Brain pericyte (primary cell): ENCODE measurements at regions not wholly inside any gene's neighbourhood (a gene's known extent, or its start where the extent isn't known, plus 50 kb on each side); places are given as distances from the start of the nearest gene placed in this dataset.

Source experiments
- DNase-seq: peaks from one replicate; pipeline ENCODE4 v3.0.0-alpha.2; 2012; ENCODE audit warnings: low read depth, low spot score

DNA sequence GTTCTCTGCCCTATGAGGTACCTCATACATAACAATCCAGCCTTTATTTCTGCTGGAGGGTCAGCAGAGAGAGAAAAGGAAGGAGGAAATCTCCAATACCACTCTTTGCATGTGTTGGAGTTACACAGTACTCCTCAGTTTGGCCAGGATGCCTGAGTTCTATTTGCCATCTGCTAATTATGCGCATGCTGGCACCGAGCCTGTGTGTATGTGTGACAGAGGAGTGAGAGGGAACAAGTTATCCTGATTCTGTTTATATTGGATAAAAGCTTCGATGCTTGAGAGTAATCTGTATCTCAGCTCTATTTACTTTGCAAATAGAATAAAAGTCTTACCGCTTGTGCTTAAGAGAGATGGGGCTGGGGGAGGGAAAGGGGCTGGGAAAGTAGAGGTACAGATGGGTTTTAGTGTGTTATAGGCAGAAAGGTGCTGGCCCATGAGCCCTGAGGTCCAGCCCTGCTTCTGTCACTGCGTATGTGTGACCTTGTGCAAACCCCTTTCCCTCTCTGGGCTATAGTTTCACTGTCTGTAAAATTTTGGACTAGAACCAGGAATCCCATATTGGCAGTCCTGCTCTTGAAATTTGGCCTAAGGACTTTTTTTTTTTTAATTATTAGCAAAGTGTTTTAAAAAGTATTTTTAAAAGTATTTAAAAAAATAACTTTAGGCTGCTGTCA is 54.5 kb upstream of the PLXNA2 start:
- no peak for DNase-seq

DNA sequence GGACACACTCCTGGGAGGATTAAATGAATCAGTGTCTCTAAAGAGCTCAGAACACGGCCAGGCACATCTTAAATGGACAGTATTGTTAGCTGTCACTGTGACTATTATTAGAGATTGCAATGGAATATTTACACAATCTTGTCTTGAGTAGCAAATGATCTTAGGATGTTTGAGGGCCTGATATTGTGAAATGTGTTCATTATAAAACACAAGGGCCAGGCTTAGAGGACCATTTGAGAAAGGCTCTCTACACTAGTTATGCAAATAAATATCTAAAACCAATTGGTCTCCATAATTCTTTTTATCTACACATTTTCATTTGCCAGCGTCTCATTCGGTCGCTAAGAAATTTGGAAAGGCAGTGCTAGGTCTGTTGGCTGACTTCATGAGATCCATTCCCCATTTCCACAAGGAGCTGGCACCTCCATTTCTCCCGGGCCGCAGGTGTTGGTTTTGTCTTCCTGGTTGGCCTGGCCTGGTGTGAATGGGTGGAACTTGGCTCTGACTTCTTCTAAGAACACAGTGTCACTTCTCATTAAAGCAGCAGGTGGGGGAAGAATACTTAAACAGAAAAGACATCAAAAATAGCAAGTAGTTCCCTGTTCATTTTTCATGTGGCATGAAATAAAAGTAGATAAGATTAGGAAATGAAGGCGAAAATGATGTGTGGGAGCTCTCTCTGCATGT is 56.0 kb upstream of the PLXNA2 start:
- DNase-seq: no peak

GRCh38 chr1:208302699-208303238 is 58.6 kb upstream of the PLXNA2 start:
- DNase-seq: no peak

DNA sequence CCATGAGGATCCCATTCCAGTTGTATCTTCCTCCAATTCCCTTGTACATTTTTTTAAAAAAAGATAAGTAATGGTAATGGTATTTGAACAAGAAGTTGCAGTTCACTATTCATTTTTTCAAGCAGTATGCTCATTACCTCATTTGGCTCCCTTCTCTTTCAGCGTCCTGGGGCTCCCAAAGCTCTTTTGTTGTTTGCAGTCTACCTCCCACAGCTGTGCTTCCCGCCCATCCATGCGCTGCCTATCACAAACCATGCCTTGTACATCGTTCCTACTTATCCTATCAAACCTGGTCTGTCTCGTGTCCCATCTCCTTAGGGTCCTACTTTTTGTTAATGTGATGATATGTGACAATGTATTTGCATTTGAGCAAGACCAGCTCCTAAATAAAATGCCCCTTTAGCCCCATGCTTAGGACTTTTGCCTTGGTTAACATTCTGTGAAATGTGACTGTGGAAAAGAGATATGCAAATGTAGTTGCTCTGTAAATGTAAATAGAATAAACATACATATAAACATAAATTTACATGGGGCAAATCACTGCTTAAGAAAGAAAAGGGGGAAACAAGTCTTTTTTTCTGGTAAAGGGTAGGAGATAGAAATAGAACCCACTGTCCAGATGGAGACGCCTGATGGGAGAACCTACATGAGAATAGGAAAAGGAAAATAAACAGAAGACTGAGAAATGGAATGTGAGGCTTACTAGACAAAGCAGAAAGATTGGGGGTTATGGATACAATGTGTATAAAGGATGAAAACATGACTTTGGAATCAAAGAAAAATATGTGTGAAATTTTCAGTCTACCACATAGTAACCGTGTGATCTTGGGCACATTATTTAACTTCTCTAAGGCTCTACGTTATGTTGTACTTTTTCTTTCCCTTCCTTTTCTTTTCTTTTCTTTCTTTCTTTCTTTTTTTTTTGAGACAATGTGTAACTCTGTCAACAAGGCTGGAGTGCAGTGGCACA is 59.8 kb upstream of the PLXNA2 start:
- no peak for DNase-seq

GRCh38 chr1:208308221-208308620 is 64.0 kb upstream of the PLXNA2 start:
- DNase-seq: no peak

- no peak for DNase-seq
These were observed 65.6 kb upstream of the PLXNA2 start for GRCh38 chr1:208309771-208310170.

DNA sequence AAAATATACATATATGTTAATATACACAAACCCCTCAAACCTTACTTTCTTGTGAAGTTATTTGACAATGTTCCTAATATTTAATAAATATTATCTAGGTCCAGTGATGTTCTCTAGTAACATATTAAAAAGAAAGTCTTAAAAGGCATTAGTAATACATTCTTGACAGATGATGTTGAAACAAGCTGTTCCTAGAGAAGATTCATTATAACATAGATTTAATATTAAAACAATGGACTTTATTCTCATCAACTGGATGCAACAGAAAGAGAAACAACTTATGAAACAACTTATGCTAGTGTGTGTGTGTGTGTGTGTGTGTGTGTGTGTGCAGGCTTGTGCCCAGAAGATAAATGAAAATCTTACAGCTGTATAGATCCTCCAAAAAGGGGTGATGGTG is 68.5 kb upstream of the PLXNA2 start:
- no peak for DNase-seq

DNA sequence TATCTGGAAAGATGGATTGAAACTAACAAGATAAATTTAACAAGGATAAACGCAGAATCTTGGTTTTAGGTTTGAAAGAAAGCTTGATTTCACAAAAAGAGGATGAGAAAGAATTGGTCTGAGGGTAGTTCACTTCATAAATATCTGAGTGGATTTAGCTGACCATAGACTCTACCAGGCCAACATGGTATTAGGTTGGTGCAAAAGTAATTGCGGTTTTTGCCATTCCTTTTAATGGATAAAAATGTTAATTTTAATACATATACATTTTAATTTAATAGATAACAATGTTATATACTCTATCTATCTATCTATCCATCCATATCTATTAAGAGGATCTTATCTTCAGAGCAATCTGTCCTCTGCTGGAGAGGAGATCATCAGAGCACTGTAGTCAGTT is 70.2 kb upstream of the PLXNA2 start:
- no peak for DNase-seq

DNA sequence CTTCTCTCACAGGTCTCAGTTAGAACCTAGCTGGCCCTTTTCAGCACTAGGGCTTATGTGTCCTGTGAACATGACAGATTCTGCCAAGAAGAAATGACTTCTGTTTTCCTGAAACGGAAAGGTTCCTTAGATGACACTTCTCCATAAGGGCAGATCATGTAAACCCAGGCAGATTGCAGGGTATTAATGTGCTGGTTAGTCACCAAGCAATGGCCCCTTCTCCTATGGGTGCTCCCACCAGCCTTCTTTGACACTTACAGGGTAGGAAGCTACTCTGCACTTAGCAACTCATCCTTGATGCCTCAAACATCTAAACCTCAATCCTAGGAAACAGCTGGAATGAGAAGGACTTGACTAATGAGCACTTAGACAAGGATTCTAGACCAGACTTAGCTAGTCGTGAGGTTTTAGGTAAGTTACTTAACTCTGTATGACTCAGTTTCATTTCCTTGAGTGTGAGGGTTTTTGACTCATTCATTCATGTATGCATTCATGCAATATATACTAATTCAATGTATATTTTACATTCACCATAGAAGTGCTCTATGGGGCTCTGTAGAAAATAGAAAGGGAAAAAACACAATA is 74.1 kb upstream of the PLXNA2 start:
- no peak for DNase-seq

DNA sequence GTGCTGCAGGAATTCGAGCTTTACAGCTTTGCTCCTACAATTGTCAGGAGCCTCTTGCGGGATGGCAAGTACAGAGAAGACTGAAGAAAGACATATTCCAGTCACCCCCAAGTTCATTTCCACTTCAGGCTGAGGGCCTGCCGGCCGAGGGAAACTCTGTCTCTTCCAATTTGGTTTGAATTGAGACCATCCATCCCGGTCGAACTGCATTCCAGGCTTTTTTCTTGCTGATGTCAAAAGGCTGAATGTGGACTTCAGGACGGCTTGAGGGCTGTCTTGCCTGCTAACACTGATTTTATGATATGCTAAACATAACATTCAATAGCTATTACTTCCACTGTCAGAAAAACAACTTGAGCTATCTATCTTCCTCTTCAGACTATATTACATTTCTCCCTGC is 79.8 kb upstream of the PLXNA2 start:
- DNase-seq: no peak

GRCh38 chr1:208326033-208326432 is 81.8 kb upstream of the PLXNA2 start:
- no peak for DNase-seq

- no peak for DNase-seq
These were observed 85.1 kb upstream of the PLXNA2 start for GRCh38 chr1:208329300-208329699.

DNA sequence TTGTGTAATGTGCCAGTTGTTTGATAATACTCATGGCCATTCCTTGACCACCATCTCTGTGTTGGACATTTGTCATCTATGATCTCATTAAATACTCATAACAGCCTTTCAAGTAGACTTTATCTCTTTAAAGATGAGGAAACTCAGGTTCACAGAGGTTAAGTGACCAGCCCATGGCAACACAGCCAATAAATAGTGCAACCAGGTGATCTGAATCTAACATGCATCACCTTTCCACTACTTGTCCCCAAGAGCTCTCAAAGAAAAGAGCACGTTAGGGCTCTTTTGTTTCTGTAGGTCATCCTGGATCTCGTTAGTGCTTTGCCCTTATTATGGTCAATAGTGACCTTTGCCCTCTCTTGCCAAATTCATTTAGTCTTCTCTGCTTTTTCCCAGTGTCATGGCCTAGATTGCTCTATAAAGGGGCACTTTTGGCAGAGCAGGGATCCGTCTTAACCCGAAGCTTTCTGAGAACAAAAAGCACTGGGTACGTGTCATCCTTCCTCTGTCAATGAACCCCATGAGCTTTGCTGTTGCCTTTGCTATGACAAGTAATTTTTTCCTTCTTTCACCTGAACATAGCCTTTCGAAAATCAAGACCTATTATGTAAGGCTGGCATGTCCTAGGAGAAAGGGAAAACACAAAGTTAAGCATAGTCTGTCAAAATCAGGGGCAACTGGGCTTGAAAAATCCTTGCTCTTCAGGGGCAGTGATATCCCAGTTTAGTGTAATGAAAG is 88.0 kb upstream of the PLXNA2 start:
- DNase-seq: no peak

DNA sequence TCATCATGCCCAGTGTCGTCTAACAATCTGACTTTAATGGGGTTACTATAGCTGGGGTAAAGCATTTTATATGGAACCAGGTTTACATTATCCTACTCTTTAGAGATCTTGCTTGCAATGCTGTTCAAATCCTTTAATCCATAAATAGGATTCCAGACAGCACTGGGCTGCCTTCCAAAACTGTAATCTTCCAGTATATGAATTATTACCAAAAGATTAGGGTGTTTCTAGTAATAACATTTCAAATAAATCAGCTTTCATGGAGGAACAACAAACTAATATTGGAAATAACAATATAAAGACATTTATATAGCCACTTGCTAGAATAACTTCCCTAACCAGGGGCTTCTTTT is 88.6 kb upstream of the PLXNA2 start:
- DNase-seq: no peak

DNA sequence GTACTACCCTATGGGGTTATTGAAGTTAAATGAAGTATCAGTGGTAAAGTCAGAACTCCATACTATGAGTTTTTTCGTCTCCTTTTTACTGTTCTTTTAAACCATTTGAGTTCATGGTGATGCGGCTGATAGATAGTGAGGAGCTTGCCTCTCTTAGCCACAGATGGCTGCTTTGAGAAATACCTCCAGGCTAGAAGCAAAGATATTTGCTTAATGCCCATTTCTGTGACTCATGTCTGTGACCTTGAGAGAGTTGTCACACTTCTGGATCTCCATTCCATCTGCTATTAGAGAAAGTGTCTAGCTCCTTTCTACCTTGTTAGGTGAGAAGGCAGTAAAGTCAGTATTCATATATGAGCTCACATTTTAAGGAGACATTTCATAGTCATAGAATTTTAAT is 89.5 kb upstream of the PLXNA2 start:
- no peak for DNase-seq

DNA sequence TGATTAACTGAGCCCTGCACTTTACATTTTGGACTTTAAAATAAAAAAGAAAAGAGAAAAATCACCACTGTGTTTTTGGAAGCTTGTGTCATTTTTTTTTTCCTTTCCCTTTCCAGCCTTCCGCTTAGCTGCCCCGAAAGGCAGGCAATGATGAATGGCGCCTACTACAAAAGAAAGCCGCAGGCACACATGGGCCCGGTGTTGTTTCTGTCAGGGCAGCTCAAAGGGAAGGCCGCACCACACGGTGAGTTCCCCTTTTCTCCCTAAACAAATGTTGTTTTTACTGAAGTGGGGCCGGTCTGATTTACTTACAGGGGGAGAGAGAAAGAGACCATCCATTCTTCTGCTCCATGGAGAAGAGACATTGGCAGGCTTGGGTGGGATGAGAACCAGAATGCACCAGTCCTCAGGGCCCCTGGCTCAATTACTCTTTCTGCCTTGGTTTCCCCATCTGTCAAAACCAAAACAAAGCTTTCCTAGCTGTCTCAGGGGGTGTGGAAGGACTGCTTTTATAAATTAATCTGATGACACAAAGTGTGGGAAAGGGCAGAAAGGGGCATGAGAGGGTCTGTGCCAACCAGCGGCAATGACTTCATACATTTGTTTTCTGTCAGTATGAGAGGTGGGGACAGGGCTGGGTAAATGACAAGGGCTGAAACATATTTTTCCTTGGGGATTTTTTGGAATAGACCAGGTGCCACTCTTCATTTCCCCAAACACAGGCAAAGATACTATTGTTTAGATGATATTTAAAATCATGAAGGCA is 91.4 kb upstream of the PLXNA2 start:
- no peak for DNase-seq

GRCh38 chr1:208336137-208336518 is 91.9 kb upstream of the PLXNA2 start:
- no peak for DNase-seq

- DNase-seq: no peak
These were observed 95.7 kb upstream of the PLXNA2 start for GRCh38 chr1:208339911-208340310.

DNA sequence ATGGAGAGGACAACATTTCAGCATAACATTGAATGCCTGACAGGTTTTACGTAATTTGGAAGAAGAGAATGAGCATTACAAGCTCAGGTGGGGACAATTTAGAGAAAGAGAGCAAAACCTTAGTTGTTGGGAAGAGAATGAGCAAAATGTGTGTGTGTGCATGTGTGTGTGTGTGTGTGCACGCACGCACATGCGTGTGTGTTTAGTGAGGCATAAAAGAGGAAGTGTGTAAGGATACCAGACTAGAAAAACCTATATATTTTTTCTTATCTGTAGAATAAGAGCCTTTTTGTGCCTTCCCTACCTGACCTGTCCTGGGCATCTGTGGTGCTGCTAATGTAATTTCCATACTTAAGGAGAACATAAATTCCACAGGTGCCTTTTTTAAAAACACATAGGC is 99.0 kb upstream of the PLXNA2 start:
- no peak for DNase-seq

DNA sequence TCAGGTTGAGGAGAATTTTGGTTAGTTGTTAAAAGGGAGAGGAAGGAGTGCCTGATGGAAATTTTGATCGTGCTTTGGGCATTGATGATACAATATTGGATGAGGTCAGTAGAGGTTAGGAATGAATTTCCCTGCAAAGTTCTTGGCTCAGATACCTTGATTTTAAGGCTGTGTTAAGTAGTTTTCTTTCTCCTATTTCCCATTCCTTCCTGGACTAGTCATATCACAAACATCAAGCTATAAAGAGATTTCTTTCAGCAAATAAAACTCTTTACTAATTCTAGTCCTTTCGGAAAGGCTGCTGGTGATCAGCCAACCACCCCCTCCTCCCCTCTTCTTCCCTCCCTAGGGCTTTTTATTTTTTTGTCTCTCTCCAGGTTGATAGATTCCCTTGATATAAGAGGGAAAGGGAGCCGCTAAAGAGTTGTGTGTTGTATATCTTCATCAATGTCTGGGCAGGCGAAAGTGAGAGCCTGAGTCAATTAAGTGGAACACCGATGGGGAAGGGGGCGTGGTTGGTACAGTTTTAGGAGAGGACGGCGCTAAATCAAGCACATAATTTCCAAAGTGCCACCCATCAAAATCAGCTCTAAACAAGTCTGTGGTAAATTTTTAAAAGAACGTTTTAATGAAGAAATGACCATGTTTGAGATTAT is 100.1 kb upstream of the PLXNA2 start:
- no peak for DNase-seq
